GM12878 (cell line): ENCODE measurements at regions not wholly inside any gene's neighbourhood (a gene's known extent, or its start where the extent isn't known, plus 50 kb on each side); places are given as distances from the start of the nearest gene placed in this dataset.

Source experiments
- CBX5 ChIP-seq: sonication (generic); IDR thresholded peaks from 2 replicates; pipeline ENCODE4 v1.6.1; 2016; ENCODE audit warnings: low read depth, moderate library complexity, mild to moderate bottlenecking, inconsistent platforms
- CHD2 ChIP-seq: IDR thresholded peaks from 2 replicates; pipeline ENCODE4 v1.6.1; 2011; ENCODE audit warnings: low read depth, low read length, improper control_type of control experiment, borderline replicate concordance
- CTCF ChIP-seq, 3 experiments: IDR thresholded peaks in 2 of 3; conservative IDR thresholded peaks in 1 of 3; 2 replicates each; pipeline ENCODE4 v1.5.1; 2011; ENCODE audit warnings: low read depth in 3 of 3, low read length in 3 of 3, mild to moderate bottlenecking in 3 of 3, control low read depth in 2 of 3, moderate library complexity in 2 of 3, inconsistent platforms in 1 of 3, mixed read lengths in 1 of 3; ENCODE audit not compliant: control insufficient read depth in 2 of 3, insufficient read depth in 1 of 3; ENCODE audit errors: extremely low read depth in 1 of 3
- MYC ChIP-seq: IDR thresholded peaks from 2 replicates; pipeline ENCODE4 v1.6.1; 2011; ENCODE audit warnings: mild to moderate bottlenecking, low read length, moderate library complexity, inconsistent platforms; ENCODE audit not compliant: insufficient read depth, insufficient replicate concordance, insufficient read length, severe bottlenecking
- NFIC ChIP-seq: IDR thresholded peaks from 2 replicates; pipeline ENCODE4 v1.6.1; 2012; ENCODE audit warnings: low read depth, mild to moderate bottlenecking, inconsistent platforms, low read length, moderate library complexity
- POLR2A ChIP-seq: IDR thresholded peaks from 2 replicates; pipeline ENCODE4 v1.6.1; 2011; ENCODE audit warnings: low read depth, mild to moderate bottlenecking, low read length
- REST ChIP-seq: IDR thresholded peaks from 2 replicates; pipeline ENCODE4 v1.6.1; 2012; ENCODE audit warnings: mild to moderate bottlenecking, low read depth, low read length
- SP1 ChIP-seq: IDR thresholded peaks from one replicate; pipeline ENCODE4 v1.6.1; 2011; ENCODE audit warnings: low read depth, low read length
- TAF1 ChIP-seq: IDR thresholded peaks from 2 replicates; pipeline ENCODE4 v1.6.1; 2011; ENCODE audit warnings: mild to moderate bottlenecking, low read depth, low read length, borderline replicate concordance
- TCF7 ChIP-seq: IDR thresholded peaks from 2 replicates; pipeline ENCODE4 v1.6.1; 2014; ENCODE audit warnings: antibody characterized with exemption, borderline replicate concordance

- no peak for TF ChIP-seq REST
- TF ChIP-seq MYC = no peak
- TF ChIP-seq CTCF (IDR thresholded peaks at IDR 0.05 in 2 of 3, conservative IDR thresholded peaks at IDR 0.05 in 1 of 3; ENCODE audit: control insufficient read depth in 2 of 3, extremely low read depth in 1 of 3, insufficient read depth in 1 of 3, low read depth in 3 of 3, low read length in 3 of 3) = no peak
- no peak for TF ChIP-seq CBX5
- no peak for TF ChIP-seq POLR2A
- no peak for TF ChIP-seq TCF7
- TF ChIP-seq TAF1 = no peak
- no peak for TF ChIP-seq SP1
- no peak for TF ChIP-seq CHD2
- no peak for TF ChIP-seq NFIC
Measured at GRCh38 chr17:14772776-14773175, 471.9 kb downstream of the HS3ST3B1 start.
